ENCODE measurements at regions not wholly inside any gene's neighbourhood (a gene's known extent, or its start where the extent isn't known, plus 50 kb on each side); places are given as distances from the start of the nearest gene placed in this dataset.

- TF ChIP-seq CTCF (IDR thresholded peaks at IDR 0.05; ENCODE audit: low read length) = no peak
- TF ChIP-seq EZH2 (IDR thresholded peaks at IDR 0.05; ENCODE audit: borderline replicate concordance, low read length) = no peak
Observed at GRCh38 chr2:225821351-225821750, 421.8 kb downstream of the NYAP2 start.

Data from OCI-LY1 (cell line).